ENCODE measurements at regions not wholly inside any gene's neighbourhood (a gene's known extent, or its start where the extent isn't known, plus 50 kb on each side); places are given as distances from the start of the nearest gene placed in this dataset.

- TF ChIP-seq CTCF (tag by site-specific recombination; IDR thresholded peaks at IDR 0.05) (no peak), ZNF514 (tag by site-specific recombination; IDR thresholded peaks at IDR 0.05) (no peak), KLF10 (tag by site-specific recombination; IDR thresholded peaks at IDR 0.05) (no peak), ZSCAN16 (tag by site-specific recombination; IDR thresholded peaks at IDR 0.05) (no peak), ZBTB1 (tag by site-specific recombination; IDR thresholded peaks at IDR 0.05) (no peak), PATZ1 (tag by site-specific recombination; IDR thresholded peaks at IDR 0.05) (no peak), KLF16 (tag by site-specific recombination; IDR thresholded peaks at IDR 0.05) (no peak)
- TF ChIP-seq, protein P1, sequence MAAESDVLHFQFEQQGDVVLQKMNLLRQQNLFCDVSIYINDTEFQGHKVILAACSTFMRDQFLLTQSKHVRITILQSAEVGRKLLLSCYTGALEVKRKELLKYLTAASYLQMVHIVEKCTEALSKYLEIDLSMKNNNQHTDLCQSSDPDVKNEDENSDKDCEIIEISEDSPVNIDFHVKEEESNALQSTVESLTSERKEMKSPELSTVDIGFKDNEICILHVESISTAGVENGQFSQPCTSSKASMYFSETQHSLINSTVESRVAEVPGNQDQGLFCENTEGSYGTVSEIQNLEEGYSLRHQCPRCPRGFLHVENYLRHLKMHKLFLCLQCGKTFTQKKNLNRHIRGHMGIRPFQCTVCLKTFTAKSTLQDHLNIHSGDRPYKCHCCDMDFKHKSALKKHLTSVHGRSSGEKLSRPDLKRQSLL (tag by site-specific recombination; IDR thresholded peaks at IDR 0.05) = no peak
- TF ChIP-seq, protein P2, sequence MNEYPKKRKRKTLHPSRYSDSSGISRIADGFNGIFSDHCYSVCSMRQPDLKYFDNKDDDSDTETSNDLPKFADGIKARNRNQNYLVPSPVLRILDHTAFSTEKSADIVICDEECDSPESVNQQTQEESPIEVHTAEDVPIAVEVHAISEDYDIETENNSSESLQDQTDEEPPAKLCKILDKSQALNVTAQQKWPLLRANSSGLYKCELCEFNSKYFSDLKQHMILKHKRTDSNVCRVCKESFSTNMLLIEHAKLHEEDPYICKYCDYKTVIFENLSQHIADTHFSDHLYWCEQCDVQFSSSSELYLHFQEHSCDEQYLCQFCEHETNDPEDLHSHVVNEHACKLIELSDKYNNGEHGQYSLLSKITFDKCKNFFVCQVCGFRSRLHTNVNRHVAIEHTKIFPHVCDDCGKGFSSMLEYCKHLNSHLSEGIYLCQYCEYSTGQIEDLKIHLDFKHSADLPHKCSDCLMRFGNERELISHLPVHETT (tag by site-specific recombination; IDR thresholded peaks at IDR 0.05) = no peak
Observed at GRCh38 chr3:193771653-193772421, 178.8 kb downstream of the OPA1 start.

Data from HEK293 (cell line).